GM12872 (cell line): ENCODE measurements at regions not wholly inside any gene's neighbourhood (a gene's known extent, or its start where the extent isn't known, plus 50 kb on each side); places are given as distances from the start of the nearest gene placed in this dataset.

Experiments used
- CTCF ChIP-seq: IDR thresholded peaks from 3 replicates; pipeline ENCODE4 v1.5.1; 2011; ENCODE audit warnings: low read depth, mild to moderate bottlenecking, low read length, moderate library complexity; ENCODE audit not compliant: insufficient read depth

DNA sequence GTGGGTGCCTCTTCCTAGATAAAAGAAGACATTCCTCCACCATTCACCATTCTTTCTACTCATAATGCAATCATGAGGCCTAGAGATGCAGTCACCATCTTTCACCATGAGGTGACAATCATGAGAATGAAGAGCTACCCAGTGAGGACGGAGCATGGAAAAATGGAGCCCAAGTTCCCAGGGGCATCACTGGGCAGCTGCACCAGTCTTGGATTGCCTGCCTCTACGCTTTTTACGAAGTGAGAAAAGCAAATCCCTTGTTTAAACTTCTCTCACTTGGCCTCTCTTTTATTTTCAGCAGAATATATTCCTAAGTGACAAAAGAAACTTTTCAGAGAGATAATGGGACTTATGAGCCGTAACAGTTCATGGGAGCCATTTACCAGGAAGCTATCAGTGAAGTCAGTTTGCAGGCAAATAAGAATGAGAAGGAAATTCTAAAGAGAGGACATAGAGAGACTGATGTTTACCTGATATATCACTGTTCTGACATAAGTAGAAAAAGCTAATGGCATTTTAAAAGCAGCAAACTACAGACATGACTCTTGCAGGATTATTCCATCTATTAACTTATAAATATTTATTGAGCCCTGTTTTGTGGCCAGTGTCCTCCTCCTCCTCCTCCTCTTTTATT lies 90.0 kb upstream of the CPNE4 start:
- TF ChIP-seq CTCF = no peak

DNA sequence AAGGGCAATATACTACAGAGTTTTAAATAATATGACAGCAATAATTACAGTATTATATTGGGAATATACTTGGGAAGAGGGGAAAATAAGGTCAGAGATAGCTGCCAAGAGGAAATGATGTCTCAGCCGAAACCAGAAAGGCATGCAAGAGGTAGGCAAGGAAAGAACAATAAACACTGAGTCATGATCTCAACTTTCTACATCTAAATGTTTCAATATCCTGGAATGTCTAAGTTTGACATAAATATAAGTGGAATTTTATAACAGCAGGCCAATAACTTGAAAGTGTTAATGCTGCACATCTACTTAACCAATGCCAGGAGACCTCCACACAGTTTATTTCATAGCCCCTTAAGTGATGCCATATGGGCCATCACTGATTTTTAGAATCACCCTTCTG lies 99.8 kb upstream of the CPNE4 start:
- TF ChIP-seq CTCF = no peak

DNA sequence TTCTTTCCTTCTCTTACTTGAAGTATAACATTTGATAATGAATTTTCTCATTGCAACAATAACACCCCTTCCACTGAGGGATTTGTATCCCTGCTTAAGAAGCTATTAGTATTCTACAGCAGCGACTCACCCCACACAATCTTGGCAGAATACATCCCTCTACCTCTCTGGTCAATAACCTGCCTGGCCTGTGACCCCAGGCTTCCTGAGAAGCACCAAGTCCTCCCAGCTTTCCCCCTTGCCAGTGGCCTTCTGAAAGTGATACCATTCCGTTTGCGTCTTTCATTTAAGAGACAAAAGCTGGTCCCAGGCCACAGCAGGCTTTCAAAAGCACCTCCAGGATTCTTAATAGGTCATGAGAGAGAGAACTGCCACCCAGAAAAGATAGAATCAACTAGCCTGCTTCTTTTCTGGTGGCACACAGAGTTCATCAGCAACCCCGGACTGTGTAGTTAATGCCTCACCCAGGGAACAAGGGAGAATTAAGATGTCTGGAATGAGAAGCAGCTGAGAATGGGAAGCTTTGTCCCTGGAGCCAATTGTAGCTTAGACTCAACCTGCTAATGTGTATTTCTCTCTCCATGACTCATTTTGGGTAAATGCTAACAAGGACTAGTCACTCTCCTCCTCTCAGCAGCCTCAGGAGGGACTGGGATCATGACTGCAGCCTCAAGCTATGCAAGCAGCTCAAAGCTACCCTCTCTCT lies 101.0 kb upstream of the CPNE4 start:
- TF ChIP-seq CTCF = no peak

GRCh38 chr3:132136334-132136716 lies 101.5 kb upstream of the CPNE4 start:
- no peak for TF ChIP-seq CTCF

DNA sequence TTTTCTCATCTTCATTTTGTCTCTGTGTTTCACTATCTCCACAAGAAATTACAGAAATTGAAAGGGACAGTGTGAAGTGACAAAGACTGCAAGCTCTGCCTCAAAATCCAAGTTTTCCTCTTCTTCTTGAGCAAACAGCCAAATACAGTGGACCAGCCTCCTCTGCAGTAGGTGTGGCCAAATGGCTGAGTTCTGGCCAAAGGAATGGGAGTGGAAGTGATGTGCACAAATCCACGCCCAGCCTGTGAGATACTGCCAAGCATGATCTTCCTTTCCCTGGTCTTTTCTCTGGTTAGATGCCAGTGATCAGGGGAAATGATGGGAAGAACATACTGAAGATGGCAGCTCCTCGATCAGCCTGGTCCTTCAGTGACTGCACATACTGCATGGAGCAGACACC lies 111.0 kb upstream of the CPNE4 start:
- TF ChIP-seq CTCF = no peak

DNA sequence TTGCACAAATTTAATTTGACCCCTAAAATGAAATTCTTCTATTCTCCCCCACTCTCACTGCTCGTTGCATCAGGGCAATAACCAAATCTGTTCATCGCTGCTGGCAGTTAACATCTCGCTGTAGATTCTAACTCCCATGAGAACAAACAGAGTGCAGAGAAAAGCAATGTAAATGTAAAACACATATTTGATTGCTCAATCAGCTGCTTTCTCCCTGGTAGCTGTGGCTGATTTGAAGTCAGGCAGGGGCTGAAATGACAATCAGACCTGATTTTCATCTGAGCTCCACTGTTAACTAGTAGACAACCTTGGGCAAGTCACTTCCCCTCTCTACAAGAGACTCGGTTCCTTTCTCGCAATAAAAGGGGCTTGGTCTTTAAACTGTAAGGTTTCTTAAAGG lies 119.8 kb upstream of the CPNE4 start:
- no peak for TF ChIP-seq CTCF

- TF ChIP-seq CTCF = no peak
Measured at GRCh38 chr3:132159145-132159544, 124.3 kb upstream of the CPNE4 start.
